ENCODE measurements at regions not wholly inside any gene's neighbourhood (a gene's known extent, or its start where the extent isn't known, plus 50 kb on each side); places are given as distances from the start of the nearest gene placed in this dataset.

- H3K36me3 ChIP-seq = no peaks in the 10 kb centered on the region
- H3K27me3 ChIP-seq = no peaks in the 10 kb centered on the region
- H3K9me3 ChIP-seq = no peaks in the 10 kb centered on the region
- H3K4me3 ChIP-seq = no peak overlapping the region
- no peaks in the 10 kb centered on the region for H3K4me1 ChIP-seq
- no peak for DNase-seq (ENCODE audit: low spot score in 2 of 2)
- TF ChIP-seq POLR2A (IDR thresholded peaks at IDR 0.05) (no peak), POLR2AphosphoS5 (IDR thresholded peaks at IDR 0.05) (no peak), CTCF (IDR thresholded peaks at IDR 0.05) (no peak)
- intact Hi-C loops (cut with DNase I; ENCODE audit: low total_unique reads) = no loop called here
- no peak overlapping the region for H3K27ac ChIP-seq
Measured at GRCh38 chr7:86499986-86500385, 143.7 kb upstream of the GRM3 start.

DNA sequence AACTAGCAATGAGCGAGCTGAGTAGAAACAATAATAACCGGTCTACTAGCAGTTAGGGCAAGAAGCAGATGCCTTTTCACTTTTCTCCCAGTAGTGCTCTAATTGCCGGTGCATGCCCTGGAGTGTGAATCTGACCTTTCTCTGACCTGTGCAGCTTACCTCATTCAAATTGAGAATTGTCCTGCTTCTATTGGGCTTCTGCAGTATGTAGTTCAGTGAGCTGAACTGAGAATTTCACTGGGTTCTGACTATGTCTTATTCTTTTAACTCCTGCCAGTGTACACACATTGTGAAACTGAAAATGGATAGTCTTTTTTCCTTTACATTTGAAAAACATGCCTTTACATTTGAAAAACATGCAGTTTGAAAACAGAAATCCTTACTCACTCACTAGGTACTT lies 157.9 kb upstream of the GRM3 start:
- intact Hi-C loops (cut with DNase I; ENCODE audit: low total_unique reads) = no loop called here
- TF ChIP-seq POLR2AphosphoS5 (IDR thresholded peaks at IDR 0.05) (no peak), POLR2A (IDR thresholded peaks at IDR 0.05) (no peak), CTCF (IDR thresholded peaks at IDR 0.05) (no peak)
- DNase-seq (ENCODE audit: low spot score in 2 of 2) = no peak

DNA sequence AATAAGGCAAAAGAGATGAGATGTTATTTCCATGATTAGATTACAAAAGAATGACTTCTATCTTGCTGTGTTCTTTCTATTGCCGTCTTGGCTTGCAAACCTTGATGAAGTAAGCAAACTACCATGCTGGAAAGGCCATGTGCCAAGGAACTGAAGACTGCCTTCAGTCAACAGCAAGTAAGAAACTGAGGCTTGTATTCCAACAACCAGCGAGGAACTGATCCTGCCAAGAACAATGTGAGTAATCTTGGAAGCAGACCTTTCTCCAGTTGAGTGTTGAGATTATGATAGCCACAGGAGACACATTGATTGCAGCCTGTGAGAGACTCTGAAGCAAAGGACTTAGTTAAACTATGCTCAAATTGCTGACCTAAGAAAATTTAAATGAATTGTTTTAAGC lies 164.6 kb upstream of the GRM3 start:
- TF ChIP-seq CTCF (IDR thresholded peaks at IDR 0.05) = no peak
- no peak for TF ChIP-seq POLR2A (IDR thresholded peaks at IDR 0.05)
- no peak for TF ChIP-seq POLR2AphosphoS5 (IDR thresholded peaks at IDR 0.05)
- Histone ChIP-seq H3K9me3 (no peaks in the 10 kb centered on the region), H3K27me3 (no peaks in the 10 kb centered on the region), H3K36me3 (no peaks in the 10 kb centered on the region), H3K4me3 (no peak overlapping the region), H3K4me1 (no peaks in the 10 kb centered on the region), H3K27ac (no peak overlapping the region)
- intact Hi-C loops (cut with DNase I; ENCODE audit: low total_unique reads) = no loop called here
- DNase-seq (ENCODE audit: low spot score in 2 of 2) = no peak

More for the DNA sequence above, 157.9 kb upstream of the GRM3 start:
- Histone ChIP-seq H3K4me1 (no peaks in the 10 kb centered on the region), H3K27me3 (no peaks in the 10 kb centered on the region), H3K4me3 (no peak overlapping the region), H3K36me3 (no peaks in the 10 kb centered on the region), H3K27ac (no peak overlapping the region), H3K9me3 (no peaks in the 10 kb centered on the region)

- H3K36me3 ChIP-seq = no peaks in the 10 kb centered on the region
- no peaks in the 10 kb centered on the region for H3K9me3 ChIP-seq
- TF ChIP-seq POLR2AphosphoS5 (IDR thresholded peaks at IDR 0.05) (no peak), CTCF (IDR thresholded peaks at IDR 0.05) (no peak), POLR2A (IDR thresholded peaks at IDR 0.05) (no peak)
- no peak overlapping the region for H3K27ac ChIP-seq
- H3K4me3 ChIP-seq = no peak overlapping the region
- no peaks in the 10 kb centered on the region for H3K4me1 ChIP-seq
- DNase-seq (ENCODE audit: low spot score in 2 of 2) = no peak
- no peaks in the 10 kb centered on the region for H3K27me3 ChIP-seq
- intact Hi-C loops (cut with DNase I; ENCODE audit: low total_unique reads) = no loop called here
Measured at GRCh38 chr7:86477343-86477935, 166.3 kb upstream of the GRM3 start.

DNA sequence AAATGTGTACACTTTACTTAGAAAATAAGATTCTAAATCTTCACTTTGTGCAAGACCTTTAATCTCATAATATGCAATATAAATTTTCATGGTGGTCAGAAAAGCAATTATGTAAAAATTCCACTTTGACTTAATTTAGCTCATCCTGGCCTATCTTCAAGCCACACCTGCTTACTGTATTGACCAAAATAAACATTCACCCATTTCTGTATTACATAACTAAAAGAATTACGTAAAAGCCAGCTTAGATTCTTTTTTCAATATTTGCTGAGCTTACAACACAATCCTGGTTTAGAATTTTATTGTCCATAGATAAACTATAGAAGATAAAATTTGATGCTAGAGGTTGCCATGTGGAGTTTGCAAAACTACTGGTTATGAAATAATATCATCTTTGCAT lies 172.9 kb upstream of the GRM3 start:
- H3K27me3 ChIP-seq = no peaks in the 10 kb centered on the region
- H3K27ac ChIP-seq = no peak overlapping the region
- H3K9me3 ChIP-seq = no peaks in the 10 kb centered on the region
- intact Hi-C loops (cut with DNase I; ENCODE audit: low total_unique reads) = no loop called here
- no peak overlapping the region for H3K4me3 ChIP-seq
- DNase-seq (ENCODE audit: low spot score in 2 of 2) = no peak
- H3K4me1 ChIP-seq = no peaks in the 10 kb centered on the region
- no peak for TF ChIP-seq CTCF (IDR thresholded peaks at IDR 0.05)
- TF ChIP-seq POLR2A (IDR thresholded peaks at IDR 0.05) = no peak
- no peak for TF ChIP-seq POLR2AphosphoS5 (IDR thresholded peaks at IDR 0.05)
- H3K36me3 ChIP-seq = no peaks in the 10 kb centered on the region

Data from breast epithelium (tissue), 4 donors.